NCI-H345 treated with DMSO at 0.1 percent for 48 hours (cell line): ENCODE measurements at regions not wholly inside any gene's neighbourhood (a gene's known extent, or its start where the extent isn't known, plus 50 kb on each side); places are given as distances from the start of the nearest gene placed in this dataset.
"Not testable (repeated sequence)": the region's sequence is repeated elsewhere in the genome, so short reads cannot be mapped to it uniquely, and the experiment has no call there.

Source experiments
- DNase-seq: peaks from one replicate; lab custom pipeline; 2025; ENCODE audit not compliant: unreplicated experiment; lab: John Stamatoyannopoulos, UW

DNA sequence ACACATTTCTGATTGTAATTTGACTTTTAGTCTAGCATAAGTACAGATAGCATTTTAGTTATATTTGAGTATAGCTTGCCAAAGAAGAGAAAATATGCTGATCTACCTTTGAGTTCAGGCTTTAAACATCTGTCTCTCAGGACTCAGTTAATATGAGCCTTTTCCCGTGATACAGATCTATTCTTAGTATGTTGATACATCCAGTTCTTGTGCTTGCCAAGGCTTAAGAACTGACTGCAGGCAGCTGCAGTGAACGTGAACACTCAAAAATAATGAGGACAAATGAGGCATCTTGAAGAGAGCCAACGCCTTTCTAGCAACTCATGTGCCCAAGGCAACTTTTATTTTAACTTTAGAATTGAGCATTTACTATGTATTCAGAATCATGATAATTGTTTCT lies 325.5 kb downstream of the SI start:
- DNase-seq, result no peak

DNA sequence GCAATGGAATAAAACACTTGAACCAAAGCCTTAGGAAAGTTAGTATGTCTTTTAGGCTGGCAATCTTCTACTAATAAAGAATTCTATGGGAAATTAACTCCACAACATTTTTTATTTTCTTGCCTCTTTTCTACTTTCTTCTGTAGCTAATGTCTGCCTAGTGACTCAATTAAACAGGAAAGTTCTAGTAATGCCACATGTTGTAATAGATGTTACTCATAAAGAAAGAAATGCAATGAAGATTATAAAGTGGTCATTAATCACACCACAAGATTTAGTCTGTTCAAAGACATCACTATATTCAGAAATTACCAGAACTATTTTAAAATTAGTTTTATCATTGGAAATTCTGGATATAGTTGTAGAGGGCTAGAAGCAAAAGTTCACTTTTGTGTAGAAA lies 329.7 kb downstream of the SI start:
- DNase-seq, result no peak

DNA sequence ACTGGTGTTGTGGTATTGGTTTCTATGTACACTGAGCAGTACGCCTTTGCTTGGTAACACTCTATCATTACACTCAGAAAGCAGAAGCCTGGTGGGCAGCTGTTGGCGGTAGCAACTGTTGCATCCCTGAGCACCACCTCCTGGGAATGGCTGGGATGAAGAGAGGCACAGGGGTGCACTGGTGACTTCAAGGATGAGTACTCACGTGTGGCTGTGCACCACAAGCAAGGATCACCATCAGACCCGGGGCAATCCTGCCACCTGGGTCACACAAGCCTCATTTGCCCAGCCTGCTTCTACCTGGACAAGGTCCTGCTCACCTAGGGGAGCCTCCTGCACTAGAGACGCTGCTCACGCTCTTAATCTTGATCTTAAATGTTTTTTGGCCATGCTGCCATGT lies 336.4 kb downstream of the SI start:
- DNase-seq, result no peak

DNA sequence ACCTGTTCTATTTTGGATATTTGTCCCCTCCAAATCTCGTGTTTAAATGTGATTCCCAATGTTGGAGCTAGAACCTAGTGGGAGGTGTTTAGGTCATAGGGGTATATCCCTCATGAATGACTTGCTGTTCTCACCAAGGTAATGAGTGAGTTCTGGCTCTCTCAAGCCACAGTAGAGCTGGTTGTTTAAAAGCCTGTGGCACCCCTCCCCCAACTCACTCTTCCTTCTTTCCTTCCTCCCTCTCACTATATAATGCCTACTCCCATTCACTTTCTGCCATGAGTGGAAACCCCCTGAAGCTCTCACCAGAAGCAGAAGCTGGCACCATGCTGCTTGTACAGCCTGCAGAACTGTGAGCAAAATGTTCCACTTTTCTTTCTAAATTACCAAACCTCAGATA lies 341.1 kb downstream of the SI start:
- no peak for DNase-seq

DNA sequence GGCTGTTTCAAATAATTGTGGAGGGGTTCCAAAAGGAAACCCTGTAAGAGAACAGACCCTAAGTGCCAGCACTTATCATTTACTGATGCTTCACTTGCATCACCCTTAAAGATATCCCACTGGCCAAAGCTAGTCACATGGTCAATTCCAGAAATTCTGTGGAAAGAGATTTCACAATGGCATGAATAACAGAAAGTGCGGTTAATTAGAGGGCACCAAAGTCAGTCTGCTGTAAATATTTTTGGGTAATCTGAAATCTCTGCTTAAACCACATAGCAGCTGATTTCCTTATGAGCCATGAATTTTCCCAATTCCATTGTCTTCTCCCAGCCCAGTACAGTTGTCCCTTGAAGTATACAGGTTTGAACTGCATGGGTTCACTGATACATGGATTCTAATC lies 346.1 kb downstream of the SI start:
- no peak for DNase-seq

DNA sequence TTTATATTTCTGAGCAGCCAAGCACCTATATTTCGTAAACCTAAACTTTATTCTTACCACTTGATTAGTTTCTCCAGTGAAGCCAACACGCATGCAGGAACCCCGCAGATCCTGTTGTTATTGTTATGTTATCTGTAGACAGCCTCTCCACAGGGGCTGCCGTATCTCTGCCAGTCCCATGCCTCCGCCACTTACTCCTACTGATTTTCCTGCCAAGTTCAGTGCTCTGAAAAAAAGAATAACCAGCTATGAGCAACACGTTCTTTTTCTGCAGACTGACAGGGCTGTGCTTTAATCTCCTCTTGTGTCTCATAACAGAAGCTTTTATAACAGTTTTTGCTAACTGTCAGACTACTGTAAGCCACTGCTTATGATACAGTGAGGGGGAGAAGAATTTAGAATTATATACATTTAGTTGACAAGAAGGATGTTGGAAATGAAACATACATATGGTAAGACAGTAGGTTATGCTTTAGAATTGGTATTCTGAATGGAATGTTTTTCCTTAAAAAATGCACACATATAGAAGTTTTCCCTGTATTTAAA lies 347.4 kb downstream of the SI start:
- no peak for DNase-seq

DNA sequence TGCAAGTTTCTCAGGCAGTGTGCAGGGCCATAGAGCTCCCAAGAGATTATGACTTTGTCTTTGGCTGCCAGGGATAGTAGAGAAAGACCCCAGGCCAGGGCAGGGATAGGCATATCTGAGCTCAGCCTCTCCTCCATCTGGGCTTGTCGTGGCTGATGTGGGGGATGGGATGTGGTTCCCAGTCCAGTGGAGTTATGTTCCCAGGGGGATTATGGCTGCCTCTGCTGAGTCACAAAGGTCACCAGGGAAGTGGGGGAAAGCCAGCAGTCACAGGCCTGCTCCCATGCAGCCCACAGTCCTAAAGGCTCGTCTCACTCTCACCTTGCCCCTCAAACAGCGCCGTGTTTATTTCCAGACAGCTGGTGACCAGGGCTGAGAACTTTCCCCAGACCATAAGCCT lies 354.9 kb downstream of the SI start:
- no peak for DNase-seq

DNA sequence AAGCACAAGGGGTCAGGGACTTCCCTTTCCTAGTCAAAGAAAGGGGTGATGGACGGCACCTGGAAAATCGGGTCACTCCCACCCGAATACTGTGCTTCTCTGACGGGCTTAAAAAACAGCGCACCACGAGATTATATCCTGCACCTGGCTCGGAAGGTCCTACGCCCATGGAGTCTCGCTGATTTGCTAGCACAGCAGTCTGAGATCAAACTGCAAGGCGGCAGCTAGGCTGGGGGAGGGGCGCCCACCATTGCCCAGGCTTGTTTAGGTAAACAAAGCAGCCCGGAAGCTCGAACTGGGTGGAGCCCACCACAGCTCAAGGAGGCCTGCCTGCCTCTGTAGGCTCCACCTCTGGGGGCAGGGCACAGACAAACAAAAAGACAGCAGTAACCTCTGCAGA lies 375.5 kb downstream of the SI start:
- DNase-seq, result not testable (repeated sequence)

DNA sequence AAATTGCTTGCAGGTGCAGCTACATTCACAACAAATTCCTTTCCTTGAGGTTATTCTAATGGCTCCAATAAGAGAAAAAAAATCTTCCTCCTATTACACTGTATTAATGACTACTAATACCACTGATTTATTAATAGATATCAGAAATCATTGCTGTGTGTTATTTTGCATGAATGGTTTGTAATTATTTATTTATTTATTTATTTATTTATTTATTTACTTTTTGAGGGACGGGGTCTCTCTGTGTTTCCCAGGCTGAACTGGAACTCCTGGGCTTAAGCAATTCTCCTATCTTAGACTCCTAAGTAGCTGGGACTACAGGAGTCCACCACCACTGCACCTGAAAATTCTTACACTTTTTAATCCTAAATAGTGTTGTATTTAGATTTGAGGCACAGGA lies 390.4 kb downstream of the SI start:
- DNase-seq, result no peak

DNA sequence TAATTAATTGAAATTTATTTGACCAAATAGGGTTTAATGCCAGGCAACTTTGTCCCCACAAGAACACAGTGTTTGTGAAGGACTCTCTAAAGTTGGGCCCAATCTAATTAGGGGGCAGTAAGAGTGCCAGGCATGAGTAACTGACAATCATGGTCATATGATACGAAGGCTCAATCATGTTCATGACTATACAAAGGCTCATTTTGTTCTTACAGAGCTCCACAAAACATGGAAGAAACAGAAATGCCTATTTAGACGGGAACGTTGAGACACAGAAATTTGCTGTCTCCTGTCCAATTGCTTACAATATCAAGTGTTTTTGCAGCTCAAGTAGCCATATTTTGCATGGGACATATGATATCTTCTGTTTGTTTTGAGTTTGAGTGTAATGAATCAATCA lies 391.1 kb downstream of the SI start:
- DNase-seq, result no peak

DNA sequence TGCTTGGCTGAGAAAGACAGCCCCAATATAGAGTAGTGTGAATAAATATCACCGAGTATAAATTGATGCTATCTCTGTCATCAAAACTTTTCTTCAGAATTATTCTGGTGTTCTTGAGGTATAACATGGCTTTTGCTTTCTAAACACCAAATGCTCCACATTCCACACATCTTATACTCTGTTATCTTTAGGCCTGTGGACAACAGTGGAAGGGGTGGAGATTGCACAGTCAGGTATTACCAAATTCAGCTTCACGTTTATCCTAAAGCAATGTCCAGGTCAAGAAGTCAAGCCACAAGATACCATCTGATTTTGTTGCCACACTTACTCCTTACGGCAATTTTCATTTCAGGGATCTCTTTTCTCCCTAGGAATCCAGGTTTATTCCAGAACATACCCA lies 394.8 kb downstream of the SI start:
- no peak for DNase-seq

DNA sequence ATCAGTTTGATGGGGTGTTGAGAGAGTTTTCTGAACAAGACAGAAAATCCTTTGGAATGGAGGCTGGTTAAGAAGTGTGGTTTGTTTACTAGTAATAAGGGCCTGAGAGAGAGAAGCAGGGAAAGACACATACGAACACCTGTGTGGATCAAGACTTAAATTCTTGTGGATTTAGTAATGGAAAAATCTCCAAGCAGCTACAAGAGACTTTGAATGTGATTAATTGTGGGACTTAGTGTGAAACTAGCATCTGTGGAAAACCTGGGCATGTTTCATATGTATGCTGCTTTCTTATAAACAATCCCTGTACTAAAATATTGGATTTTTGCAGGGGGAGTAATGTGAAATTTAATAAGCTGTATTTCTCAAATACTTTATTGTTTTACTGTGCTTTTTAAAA lies 399.1 kb downstream of the SI start:
- no peak for DNase-seq

DNA sequence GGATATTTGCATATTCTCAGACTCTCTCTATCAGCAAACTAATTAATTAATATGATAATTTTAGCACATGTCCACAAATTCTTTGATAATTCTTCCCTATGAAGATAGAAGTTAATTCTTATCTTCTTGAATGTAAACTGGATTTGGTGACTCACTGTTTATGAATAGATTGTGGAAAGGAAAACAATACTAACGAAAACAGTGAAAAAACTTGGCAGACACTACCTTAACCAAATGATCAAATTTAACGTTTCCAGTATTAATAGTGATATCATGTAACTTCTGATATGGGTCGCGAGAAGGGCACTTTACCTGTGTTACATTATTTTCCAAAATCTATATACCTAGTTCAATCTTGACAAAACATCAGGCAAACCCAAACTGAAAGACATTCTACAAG lies 401.0 kb downstream of the SI start:
- DNase-seq, result no peak

DNA sequence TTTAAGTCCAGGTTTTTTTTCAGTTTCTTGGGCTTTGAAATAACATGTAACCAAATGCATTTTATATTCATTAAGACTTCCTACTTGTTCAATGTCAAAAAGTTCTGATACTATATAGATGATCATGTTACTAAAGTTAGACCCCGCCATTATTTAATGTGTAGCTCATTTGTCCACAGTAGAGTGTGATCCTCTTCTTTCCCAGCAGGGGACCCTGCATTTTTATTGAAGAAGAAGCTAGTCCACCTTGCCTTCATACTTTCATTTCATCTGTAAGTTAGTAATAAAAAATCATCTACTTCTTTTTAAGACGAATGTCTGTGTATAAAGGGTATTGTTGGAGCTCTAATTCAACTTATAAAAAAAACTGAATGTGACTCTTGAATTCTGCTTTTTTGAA lies 404.6 kb downstream of the SI start:
- DNase-seq, result no peak

DNA sequence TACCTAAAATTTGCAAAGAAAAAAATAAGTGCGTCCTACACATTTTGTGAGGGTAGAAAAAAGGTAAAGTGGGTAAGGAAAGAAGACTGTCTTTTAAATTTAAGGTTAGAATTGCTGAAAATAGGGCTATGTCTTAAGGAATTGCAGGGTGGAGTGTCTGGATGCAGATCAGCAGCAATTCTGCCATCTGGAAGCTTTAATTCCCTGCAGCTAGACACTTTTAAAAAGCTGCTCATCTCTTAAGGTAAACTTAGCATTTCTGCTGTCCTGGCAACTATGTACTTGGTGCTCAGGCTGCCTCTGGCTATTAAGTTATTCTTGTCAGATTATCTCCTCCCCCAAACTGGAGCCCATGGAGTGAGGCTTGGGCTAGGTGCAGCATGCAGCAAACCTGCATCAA lies 420.2 kb downstream of the SI start:
- DNase-seq, result no peak

DNA sequence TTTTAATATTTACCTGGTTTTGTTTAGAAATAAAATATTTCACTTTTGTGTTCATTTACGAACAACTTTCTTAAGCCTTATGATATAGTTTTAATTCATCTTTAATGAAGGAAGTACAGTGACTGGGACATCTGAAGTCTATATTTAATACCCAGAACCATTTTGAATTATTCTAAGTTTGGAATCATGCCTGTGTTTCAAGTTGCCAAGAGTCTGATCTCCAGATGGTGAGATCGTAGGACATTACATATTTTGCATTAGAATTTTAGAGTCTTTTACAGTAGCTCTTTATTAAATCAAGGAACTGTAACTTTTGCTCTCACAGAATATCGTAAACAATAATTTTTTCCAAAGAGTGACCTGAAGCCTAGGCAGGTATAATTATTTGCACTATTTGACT lies 420.7 kb downstream of the SI start:
- no peak for DNase-seq

DNA sequence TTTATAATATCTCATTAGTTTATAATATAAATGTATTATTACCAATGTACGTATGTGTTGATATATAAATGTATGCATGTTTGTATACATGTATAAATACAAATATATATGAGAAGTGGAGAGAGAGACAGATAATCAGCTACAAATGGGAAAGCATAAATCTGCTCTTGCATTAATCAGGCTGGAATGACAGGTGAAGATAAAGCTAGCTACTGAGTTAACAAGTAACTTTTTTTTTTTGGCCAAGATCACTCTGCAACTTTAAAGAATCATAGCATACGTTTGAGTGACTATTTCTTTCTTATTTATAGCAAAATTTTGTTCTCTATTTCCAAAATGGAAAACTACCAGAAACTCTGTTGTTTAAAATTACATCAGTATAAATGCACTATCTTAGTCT lies 422.8 kb downstream of the SI start:
- no peak for DNase-seq

DNA sequence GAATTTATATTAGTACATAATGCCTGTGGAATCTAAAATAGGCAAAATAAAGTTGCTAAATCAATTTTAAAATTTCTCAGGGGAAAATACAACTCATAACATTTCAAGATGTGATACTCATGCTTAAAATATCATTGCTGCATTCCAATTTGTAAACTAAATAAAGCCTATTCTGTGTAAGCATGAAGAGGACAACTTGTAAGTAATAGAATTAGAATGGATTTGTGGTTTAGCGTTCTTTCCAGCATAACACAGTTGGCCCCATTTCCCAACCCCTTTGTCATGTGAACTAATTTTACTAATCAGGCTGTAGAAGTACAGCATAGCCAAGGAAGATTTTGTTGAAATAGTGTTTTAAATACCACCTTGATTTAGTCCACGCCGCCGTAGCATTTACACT lies 437.2 kb downstream of the SI start:
- no peak for DNase-seq

DNA sequence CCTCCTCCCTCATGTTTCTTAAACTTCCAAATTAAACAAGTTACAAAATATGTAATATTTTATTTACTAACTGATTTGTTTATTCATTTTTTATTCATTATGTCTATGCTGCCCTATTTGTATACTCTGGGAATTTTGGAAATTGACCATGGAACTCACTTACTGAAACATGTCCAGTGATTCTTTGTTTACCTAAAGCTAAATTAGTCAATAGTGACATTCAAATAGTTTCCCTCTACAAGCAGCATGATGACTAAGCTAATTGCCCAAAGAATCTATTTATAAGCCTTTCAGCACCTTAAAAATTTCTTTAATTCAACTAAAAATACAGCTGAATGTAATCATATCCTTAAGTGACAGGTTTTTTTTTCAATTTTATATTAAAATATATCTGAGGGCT lies 437.7 kb downstream of the SI start:
- DNase-seq, result no peak

DNA sequence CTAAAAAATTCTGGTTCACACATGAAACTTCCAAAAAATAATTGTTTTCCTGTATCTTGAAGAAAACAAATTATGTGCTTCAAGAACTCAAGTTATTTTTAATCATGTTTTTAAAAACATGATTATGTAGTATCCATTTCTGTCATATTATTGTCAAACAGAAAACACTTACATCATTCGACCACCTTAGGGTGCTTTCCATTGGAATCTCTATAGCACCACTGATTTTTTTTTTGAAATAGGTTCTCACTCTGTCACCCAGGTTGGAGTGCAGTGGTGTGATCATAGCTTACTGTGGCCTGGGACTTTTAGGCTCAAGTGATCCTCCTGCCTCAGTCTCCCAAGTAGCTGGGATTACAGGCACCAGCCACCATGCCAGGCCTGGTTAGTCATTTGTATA lies 457.3 kb downstream of the SI start:
- DNase-seq, result no peak

DNA sequence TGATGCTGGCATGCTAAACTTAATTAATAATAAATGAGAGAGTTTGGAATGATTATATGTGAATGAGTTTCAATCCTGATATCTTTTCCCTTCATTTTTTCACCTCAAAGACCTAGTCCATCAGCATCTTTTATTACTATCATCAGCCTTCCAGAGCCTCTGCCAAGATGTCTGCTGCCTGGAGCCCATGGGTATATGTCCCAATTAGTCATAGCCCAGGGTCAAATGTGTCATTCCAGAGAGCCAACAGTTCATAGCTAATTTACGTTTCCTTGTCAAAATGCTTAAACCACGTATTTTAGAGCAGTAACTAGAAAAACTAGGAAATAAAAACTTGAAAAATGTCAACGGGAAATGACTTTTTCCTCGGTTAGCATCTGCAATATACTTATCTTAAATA lies 457.9 kb downstream of the SI start:
- no peak for DNase-seq

DNA sequence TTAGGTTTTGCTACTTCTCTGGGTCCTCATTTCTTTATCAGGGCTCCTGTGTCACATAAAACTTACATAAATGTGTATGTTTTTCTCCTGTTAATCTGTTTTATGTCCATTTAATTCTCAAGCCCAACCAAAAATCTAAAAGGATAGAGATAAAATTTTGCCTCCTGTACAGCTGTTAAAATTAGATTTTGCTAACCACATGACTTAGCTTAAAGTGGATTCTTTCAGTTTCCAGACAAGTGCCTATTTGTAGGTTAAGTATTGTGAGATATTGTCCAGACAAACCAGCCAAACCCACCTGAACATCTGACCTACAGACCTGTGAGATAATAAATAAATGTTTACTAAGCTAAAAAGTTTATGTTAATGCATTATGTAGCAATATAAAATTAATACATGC lies 465.5 kb downstream of the SI start:
- DNase-seq, result no peak

DNA sequence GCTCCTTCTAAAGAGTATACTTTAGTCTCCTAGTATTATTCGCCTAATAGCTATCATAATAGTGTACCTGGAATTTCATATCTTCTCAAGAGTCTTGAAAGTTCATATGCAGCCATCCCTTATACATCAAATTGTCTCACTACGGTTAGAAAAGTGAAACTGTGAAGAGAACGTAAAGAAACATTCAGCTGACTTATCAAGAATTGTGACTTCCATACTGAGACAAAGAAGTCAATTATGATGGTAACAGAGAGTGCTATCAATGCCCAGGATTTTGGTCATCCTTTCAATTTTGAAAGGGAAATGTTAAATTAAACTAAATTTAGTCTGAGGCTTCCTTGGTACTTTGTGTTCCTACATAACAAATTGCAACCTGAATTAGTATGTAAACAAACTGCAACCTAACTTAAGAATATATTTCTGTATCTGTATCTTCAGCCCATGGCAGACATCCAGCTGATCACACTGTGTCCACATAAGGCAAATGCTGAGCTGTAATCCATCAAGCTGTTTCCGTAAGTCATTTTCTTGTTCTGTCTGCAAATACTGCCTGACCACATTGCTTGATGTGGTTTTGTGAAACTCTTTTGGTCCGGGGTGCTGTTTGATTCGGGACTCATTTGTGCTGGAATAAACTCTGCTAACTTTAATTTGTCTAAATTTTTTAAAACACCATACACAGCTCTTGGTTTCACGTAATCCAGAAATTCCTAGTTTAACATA lies 469.6 kb downstream of the SI start:
- DNase-seq, result no peak
